Keratinocyte (primary cell): ENCODE measurements at regions not wholly inside any gene's neighbourhood (a gene's known extent, or its start where the extent isn't known, plus 50 kb on each side); places are given as distances from the start of the nearest gene placed in this dataset.

ENCODE experiments used
- EZH2 ChIP-seq: IDR thresholded peaks from one replicate; pipeline ENCODE4 v1.6.1; 2012; ENCODE audit warnings: inconsistent platforms, mild to moderate bottlenecking, low read length, moderate library complexity
- TF ChIP-seq, protein P1 (sequence below), 3 experiments: IDR thresholded peaks in 1 of 3; conservative IDR thresholded peaks in 1 of 3; optimal IDR thresholded peaks in 1 of 3; 2 replicates in 2 of 3; 3 replicates in 1 of 3; pipeline versions ENCODE3 to v1.5.1; 2011; ENCODE audit warnings: low read length in 3 of 3, mild to moderate bottlenecking in 3 of 3, moderate library complexity in 2 of 3, control low read depth in 1 of 3, inconsistent platforms in 1 of 3; ENCODE audit not compliant: insufficient read depth in 2 of 3; ENCODE audit errors: extremely low read depth in 1 of 3

GRCh38 chr7:25852211-25852938, 299.6 kb upstream of the NFE2L3 start:
- TF ChIP-seq, protein P1, sequence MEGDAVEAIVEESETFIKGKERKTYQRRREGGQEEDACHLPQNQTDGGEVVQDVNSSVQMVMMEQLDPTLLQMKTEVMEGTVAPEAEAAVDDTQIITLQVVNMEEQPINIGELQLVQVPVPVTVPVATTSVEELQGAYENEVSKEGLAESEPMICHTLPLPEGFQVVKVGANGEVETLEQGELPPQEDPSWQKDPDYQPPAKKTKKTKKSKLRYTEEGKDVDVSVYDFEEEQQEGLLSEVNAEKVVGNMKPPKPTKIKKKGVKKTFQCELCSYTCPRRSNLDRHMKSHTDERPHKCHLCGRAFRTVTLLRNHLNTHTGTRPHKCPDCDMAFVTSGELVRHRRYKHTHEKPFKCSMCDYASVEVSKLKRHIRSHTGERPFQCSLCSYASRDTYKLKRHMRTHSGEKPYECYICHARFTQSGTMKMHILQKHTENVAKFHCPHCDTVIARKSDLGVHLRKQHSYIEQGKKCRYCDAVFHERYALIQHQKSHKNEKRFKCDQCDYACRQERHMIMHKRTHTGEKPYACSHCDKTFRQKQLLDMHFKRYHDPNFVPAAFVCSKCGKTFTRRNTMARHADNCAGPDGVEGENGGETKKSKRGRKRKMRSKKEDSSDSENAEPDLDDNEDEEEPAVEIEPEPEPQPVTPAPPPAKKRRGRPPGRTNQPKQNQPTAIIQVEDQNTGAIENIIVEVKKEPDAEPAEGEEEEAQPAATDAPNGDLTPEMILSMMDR (optimal IDR thresholded peaks at IDR 0.05 in 1 of 3, IDR thresholded peaks at IDR 0.05 in 1 of 3, conservative IDR thresholded peaks at IDR 0.05 in 1 of 3; ENCODE audit: extremely low read depth in 1 of 3, insufficient read depth in 2 of 3, low read length in 3 of 3): no peak
- TF ChIP-seq EZH2: no peak
